NCI-H2196 (cell line): ENCODE measurements at regions not wholly inside any gene's neighbourhood (a gene's known extent, or its start where the extent isn't known, plus 50 kb on each side); places are given as distances from the start of the nearest gene placed in this dataset.
"Not testable (repeated sequence)": the region's sequence is repeated elsewhere in the genome, so short reads cannot be mapped to it uniquely, and the experiment has no call there.

Experiments used
- DNase-seq: peaks from one replicate; lab custom pipeline; 2025; ENCODE audit not compliant: unreplicated experiment; lab: John Stamatoyannopoulos, UW

- DNase-seq: no peak
Measured at GRCh38 chrX:40883021-40883619, 147.8 kb upstream of the MED14 start.

GRCh38 chrX:40885989-40886388 lies 150.6 kb upstream of the MED14 start:
- DNase-seq: no peak

- DNase-seq: no peak
Measured at GRCh38 chrX:40887476-40887875, 152.1 kb upstream of the MED14 start.

- no peak for DNase-seq
Measured at GRCh38 chrX:40891798-40892197, 156.5 kb upstream of the MED14 start.

GRCh38 chrX:40893251-40893910 lies 158.0 kb upstream of the MED14 start:
- DNase-seq: no peak

GRCh38 chrX:40895246-40895645 lies 159.9 kb upstream of the MED14 start:
- no peak for DNase-seq

- DNase-seq: no peak
Measured at GRCh38 chrX:40897718-40898270, 162.5 kb upstream of the MED14 start.

- DNase-seq: not testable (repeated sequence)
Measured at GRCh38 chrX:40904739-40905138, 169.4 kb upstream of the MED14 start.

GRCh38 chrX:40908026-40908425 lies 172.7 kb upstream of the MED14 start:
- DNase-seq: no peak

GRCh38 chrX:40908857-40909475 lies 173.6 kb upstream of the MED14 start:
- DNase-seq: no peak

- no peak for DNase-seq
Measured at GRCh38 chrX:40912166-40912565, 173.1 kb upstream of the USP9X start.

GRCh38 chrX:40912576-40912975 lies 172.7 kb upstream of the USP9X start:
- DNase-seq: no peak

GRCh38 chrX:40920351-40920750 lies 164.9 kb upstream of the USP9X start:
- no peak for DNase-seq

GRCh38 chrX:40922307-40922706 lies 162.9 kb upstream of the USP9X start:
- peak; percentile 1 for DNase-seq

GRCh38 chrX:40926739-40927427 lies 158.4 kb upstream of the USP9X start:
- DNase-seq: not testable (repeated sequence)

- DNase-seq: no peak
Measured at GRCh38 chrX:40928076-40928475, 157.2 kb upstream of the USP9X start.

GRCh38 chrX:40931921-40932320 lies 153.3 kb upstream of the USP9X start:
- DNase-seq: peak; percentile 1

GRCh38 chrX:40933132-40933705 lies 152.0 kb upstream of the USP9X start:
- DNase-seq: peak; percentile 7

- DNase-seq: peak; percentile 6
Measured at GRCh38 chrX:40933706-40934425, 151.4 kb upstream of the USP9X start.

GRCh38 chrX:40936827-40937226 lies 148.4 kb upstream of the USP9X start:
- DNase-seq: no peak

GRCh38 chrX:40938423-40938822 lies 146.8 kb upstream of the USP9X start:
- DNase-seq: no peak
